Ectodermal cell (in vitro differentiated cells): ENCODE measurements at regions not wholly inside any gene's neighbourhood (a gene's known extent, or its start where the extent isn't known, plus 50 kb on each side); places are given as distances from the start of the nearest gene placed in this dataset.

Source experiments
- H3K27ac ChIP-seq: 2 replicates; pipeline ENCODE4 v1.7.0; 2013; ENCODE audit warnings: mild to moderate bottlenecking, low read depth, low read length; ENCODE audit not compliant: insufficient read depth, poor library complexity, severe bottlenecking
- H3K27me3 ChIP-seq: 2 replicates; pipeline ENCODE4 v1.7.0; 2013; ENCODE audit warnings: mild to moderate bottlenecking, low read length; ENCODE audit not compliant: insufficient read depth, control insufficient read depth, poor library complexity, severe bottlenecking
- H3K36me3 ChIP-seq: one replicate; pipeline ENCODE4 v1.7.0; 2013; ENCODE audit warnings: low read length; ENCODE audit not compliant: control insufficient read depth, insufficient read depth
- H3K4me1 ChIP-seq: one replicate; pipeline ENCODE4 v1.7.0; 2013; ENCODE audit warnings: low read length; ENCODE audit not compliant: control insufficient read depth, insufficient read depth
- H3K4me3 ChIP-seq: 2 replicates; pipeline ENCODE4 v1.7.0; 2013; ENCODE audit warnings: low read depth, low read length, control low read depth; ENCODE audit not compliant: insufficient read depth
- H3K9me3 ChIP-seq: 2 replicates; pipeline ENCODE4 v1.7.0; 2013; ENCODE audit warnings: mild to moderate bottlenecking, low read length, moderate library complexity; ENCODE audit not compliant: control insufficient read depth
- WGBS, 2 experiments: methylation state at CpG; one replicate each; pipeline ENCODE4 v1.1.7; 2013; ENCODE audit warnings: missing lambda C conversion rate in 2 of 2; 5-methylcytosine and 5-hydroxymethylcytosine counted together

DNA sequence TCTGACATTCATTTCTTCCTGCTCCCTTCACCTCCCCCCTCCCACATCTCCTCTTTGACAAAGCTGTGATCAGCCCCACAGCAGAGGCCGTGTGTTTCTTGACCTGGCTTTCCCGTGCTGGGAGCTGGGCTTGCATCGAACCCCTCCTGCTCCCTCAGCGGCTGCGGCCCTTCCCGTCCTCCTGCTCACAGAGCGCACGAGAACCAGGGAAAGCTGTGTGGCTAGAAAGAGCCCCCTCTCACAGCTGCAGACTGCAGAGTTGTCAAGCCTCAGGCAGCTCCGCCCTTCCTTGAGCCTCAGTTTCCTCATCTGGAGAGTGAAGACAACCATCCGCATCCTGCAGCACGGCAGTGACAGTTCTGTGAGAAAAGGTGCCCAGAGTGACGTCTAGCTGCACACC is 65.7 kb upstream of the GLI2 start:
- H3K4me3 ChIP-seq: no peak overlapping the region
- no peaks in the 10 kb centered on the region for H3K36me3 ChIP-seq
- 81 to 83% methylated on average over 12 of the region's 12 CpGs for WGBS, 2 experiments
- no peaks in the 10 kb centered on the region for H3K4me1 ChIP-seq
- H3K27me3 ChIP-seq: peaks cover 30% of the 10 kb centered on the region
- peaks cover under 1% of the 10 kb centered on the region for H3K9me3 ChIP-seq
- H3K27ac ChIP-seq: no peak overlapping the region

DNA sequence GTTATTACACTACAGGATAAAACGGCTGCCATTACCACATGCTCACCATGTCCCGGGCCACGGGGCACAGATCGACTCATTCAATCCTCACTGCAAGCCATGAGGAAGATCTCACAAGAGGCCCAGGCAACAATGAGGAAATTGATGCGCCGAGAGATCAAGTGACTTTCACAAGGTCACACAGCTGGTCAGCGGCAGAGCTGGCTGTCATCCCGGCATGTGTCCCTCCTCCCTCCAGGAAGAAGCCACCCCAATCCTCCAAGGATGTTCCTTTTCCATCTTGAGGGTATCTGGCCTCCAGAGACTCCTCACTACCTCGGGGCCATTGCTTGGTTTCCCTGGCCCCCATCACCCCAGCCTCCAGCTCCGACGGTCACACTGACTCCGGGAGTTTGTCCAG is 65.3 kb upstream of the GLI2 start:
- Histone ChIP-seq H3K27ac (no peak overlapping the region), H3K27me3 (peaks cover 34% of the 10 kb centered on the region), H3K4me3 (no peak overlapping the region), H3K4me1 (no peaks in the 10 kb centered on the region), H3K36me3 (no peaks in the 10 kb centered on the region), H3K9me3 (no peaks in the 10 kb centered on the region)
- 94 to 95% methylated on average over 12 of the region's 12 CpGs for WGBS, 2 experiments

DNA sequence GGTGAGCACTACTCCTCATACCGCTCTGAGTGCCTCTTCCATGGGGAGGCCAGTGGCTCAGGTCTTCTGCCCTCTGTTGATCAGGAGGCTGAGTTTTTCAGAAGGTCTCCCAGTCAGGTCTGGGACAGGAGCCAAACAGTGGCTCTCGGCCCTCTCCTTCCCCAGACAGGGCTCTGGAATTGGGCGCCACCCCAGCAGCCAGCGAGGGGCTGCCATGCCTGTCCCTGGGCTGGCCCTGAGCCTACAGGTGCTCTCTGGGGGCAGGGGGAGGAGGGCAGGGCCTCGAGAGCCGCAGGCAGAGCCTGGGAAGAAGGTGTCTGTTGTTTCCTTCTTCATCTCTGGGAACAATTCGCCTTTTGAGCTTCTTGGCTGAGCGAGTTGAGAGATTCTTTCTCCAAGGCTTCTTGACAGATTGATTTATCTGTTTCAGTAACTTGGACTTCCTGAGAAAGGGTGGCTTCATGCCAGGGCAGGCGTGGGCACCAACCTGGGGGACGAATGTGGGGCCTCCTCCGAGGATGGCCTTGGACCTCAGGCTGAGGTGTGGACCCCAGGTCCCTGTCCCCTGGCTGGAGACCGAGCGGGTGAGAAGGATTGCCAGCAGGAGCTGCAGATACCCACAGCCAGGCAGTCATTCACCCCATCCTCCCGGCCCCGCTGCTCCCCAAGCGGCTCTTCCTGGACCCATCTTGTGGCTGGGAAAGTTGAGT is 64.7 kb upstream of the GLI2 start:
- WGBS, 2 experiments: 92 to 93% methylated on average over 16 of the region's 16 CpGs
- no peaks in the 10 kb centered on the region for H3K4me1 ChIP-seq

DNA sequence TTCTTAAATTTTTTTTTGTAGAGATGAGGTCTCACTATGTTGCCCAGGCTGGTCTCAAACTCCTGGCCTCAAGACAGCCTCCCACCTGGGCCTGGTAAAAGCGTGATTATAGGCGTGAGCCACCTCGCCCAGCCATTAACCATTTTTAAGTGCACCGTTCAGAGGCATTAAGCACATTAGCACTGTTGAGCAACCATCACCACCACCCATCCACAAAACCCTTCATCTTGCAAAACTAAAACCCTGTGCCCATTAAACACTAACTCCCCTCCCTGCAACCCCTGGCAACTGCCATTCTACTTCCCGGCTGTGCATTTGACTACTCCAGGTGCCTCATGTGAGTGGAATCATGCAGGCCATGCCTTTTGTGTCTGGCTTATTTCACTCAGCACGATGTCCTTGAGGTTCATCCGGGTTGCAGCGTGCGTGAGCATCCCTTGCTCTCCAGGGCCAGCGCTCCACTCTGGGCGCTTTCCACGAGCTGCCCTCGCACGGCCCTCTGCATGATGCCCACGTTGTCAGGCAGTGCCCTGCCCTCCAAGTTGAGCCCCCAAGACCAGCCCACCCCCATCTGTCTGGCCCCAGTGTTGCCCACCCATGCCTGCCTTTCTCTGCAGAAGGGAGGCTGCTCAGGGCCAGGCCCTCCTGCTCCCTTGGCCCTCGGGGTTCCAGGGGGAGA is 63.0 kb upstream of the GLI2 start:
- 89 to 90% methylated on average over 16 of the region's 16 CpGs for WGBS, 2 experiments
- Histone ChIP-seq H3K27me3 (peaks cover 47% of the 10 kb centered on the region), H3K27ac (no peak overlapping the region), H3K4me3 (no peak overlapping the region), H3K36me3 (no peaks in the 10 kb centered on the region), H3K4me1 (no peaks in the 10 kb centered on the region), H3K9me3 (no peaks in the 10 kb centered on the region)

More for the DNA sequence above, 64.7 kb upstream of the GLI2 start:
- Histone ChIP-seq H3K27me3 (peaks cover 35% of the 10 kb centered on the region), H3K9me3 (no peaks in the 10 kb centered on the region), H3K4me3 (no peak overlapping the region), H3K36me3 (no peaks in the 10 kb centered on the region), H3K27ac (no peak overlapping the region)

DNA sequence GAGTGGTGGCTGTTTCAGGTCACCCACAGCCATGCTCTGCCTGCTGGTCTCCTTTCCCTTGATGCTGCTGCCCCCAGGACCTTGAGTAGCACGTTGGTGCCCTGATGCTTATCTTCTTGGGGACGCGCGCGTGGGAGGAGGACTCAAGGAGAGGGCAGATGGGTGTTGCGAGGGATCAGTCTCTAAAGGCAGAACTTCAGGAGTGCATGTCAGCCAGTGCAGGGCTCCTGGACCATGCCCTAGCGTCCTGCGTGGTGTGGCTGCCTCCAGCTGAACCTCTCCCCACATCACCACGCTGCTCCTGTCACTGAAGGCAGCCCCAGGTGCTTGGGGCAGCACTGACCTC is 62.5 kb upstream of the GLI2 start:
- Histone ChIP-seq H3K4me1 (no peaks in the 10 kb centered on the region), H3K27me3 (peaks cover 52% of the 10 kb centered on the region), H3K27ac (no peak overlapping the region), H3K36me3 (no peaks in the 10 kb centered on the region), H3K9me3 (no peaks in the 10 kb centered on the region), H3K4me3 (no peak overlapping the region)
- WGBS, 2 experiments: 91% methylated on average over 9 of the region's 9 CpGs

GRCh38 chr2:120673571-120674061 is 62.1 kb upstream of the GLI2 start:
- H3K9me3 ChIP-seq: no peaks in the 10 kb centered on the region
- H3K4me3 ChIP-seq: no peak overlapping the region
- H3K27ac ChIP-seq: no peak overlapping the region
- no peaks in the 10 kb centered on the region for H3K4me1 ChIP-seq
- no peaks in the 10 kb centered on the region for H3K36me3 ChIP-seq
- peaks cover 50% of the 10 kb centered on the region for H3K27me3 ChIP-seq
- WGBS, 2 experiments: 87 to 90% methylated on average over 13 of the region's 13 CpGs

DNA sequence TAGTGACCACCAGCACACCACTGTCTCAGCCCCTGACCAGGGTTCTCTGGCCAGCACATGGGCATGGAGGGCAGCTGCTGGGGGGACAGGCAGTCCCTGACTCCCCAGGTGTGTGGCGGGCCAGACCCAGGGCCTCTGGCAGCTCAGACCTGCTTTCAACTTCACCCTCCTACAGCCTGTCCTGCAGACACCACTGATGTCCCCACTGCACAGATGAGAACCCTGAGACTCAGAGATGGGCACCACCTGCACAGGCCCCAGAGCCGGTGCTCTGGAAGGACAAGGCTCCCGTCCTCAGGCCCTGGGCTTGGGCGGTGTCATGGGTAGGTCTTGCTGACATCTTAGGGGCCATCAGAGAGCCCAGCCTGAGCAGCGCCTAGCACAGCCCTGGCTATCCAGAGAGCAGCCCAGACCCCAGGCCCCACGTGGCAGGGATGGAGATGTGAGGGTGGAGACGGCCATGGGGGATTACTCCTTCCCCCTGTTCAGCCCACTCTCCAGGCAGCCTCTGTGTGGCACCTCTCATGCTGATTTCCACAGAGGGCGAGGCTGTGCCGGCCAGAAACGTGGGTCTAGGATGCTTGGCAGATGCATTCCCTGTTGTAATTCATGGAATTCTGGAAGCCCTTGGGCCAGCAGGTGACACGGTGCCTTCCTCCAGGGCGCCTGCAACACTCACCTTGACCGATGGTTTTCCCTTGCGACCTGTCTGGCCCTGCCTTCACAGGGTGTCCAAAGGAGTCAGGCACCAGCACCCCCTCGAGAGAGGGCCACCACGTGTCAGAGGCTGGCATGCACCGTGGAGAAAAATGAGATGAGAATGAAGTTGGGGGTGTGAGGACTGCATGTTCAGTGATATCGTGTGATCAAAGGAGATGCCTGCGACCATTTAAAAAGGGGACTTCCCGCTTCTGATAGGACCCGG is 61.2 kb upstream of the GLI2 start:
- H3K27ac ChIP-seq: no peak overlapping the region
- no peaks in the 10 kb centered on the region for H3K36me3 ChIP-seq
- H3K4me1 ChIP-seq: no peaks in the 10 kb centered on the region
- 86 to 90% methylated on average over 21 of the region's 21 CpGs for WGBS, 2 experiments
- no peak overlapping the region for H3K4me3 ChIP-seq
- no peaks in the 10 kb centered on the region for H3K9me3 ChIP-seq
- peaks cover 50% of the 10 kb centered on the region for H3K27me3 ChIP-seq

- peaks cover 46% of the 10 kb centered on the region for H3K27me3 ChIP-seq
- H3K36me3 ChIP-seq: no peaks in the 10 kb centered on the region
- WGBS, 2 experiments: 42 to 48% methylated on average over 26 of the region's 26 CpGs
These were observed 60.1 kb upstream of the GLI2 start for GRCh38 chr2:120675460-120676130.

DNA sequence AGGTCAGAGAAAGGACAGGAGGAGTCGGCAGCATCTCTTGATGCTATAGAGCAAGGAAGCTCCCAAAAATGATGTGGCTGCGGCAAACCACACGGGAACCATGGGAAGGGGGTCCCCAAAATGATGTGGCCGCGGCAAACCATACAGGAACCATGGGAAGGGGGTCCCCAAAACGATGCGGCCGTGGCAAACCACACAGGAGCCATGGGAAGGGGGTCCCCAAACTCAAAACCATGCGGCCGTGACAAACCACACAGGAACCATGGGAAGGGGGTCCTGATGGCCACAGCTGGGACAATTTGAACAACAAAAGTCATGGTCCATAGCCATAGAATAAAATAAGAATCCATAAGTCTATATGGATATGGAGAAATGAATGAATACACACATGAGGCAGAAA is 58.4 kb upstream of the GLI2 start:
- Histone ChIP-seq H3K27ac (no peak overlapping the region), H3K9me3 (no peaks in the 10 kb centered on the region), H3K4me3 (no peak overlapping the region), H3K27me3 (peaks cover 42% of the 10 kb centered on the region), H3K36me3 (no peaks in the 10 kb centered on the region), H3K4me1 (no peaks in the 10 kb centered on the region)
- 89 to 92% methylated on average over 10 of the region's 10 CpGs for WGBS, 2 experiments

More at GRCh38 chr2:120675460-120676130, 60.1 kb upstream of the GLI2 start:
- Histone ChIP-seq H3K9me3 (no peaks in the 10 kb centered on the region), H3K4me1 (no peaks in the 10 kb centered on the region), H3K27ac (no peak overlapping the region), H3K4me3 (no peak overlapping the region)
